OCI-LY3 (cell line): ENCODE measurements at regions not wholly inside any gene's neighbourhood (a gene's known extent, or its start where the extent isn't known, plus 50 kb on each side); places are given as distances from the start of the nearest gene placed in this dataset.

Experiments
- H2AFZ ChIP-seq: fragments of 200-600, 300-600 bp; shearing (Covaris generic); 2 replicates; pipeline ENCODE4 v1.6.0; 2014; ENCODE audit warnings: antibody characterized with exemption, low read depth, low read length
- H3K27ac ChIP-seq: fragments of 200-600, 300-600 bp; sonication (generic); 2 replicates; pipeline ENCODE4 v1.5.1; 2014; ENCODE audit warnings: mild to moderate bottlenecking, low read length, moderate library complexity, mixed read lengths
- H3K27me3 ChIP-seq: fragments of 200-600, 300-600 bp; sonication (generic); 2 replicates; pipeline ENCODE4 v1.6.1; 2014; ENCODE audit warnings: low read depth, low read length, mixed read lengths
- H3K36me3 ChIP-seq: fragments of 200-600, 300-600 bp; sonication (generic); replicated peaks from 2 replicates; pipeline ENCODE3; 2014; ENCODE audit warnings: low read depth, low read length, mixed read lengths
- H3K4me1 ChIP-seq: fragments of 300-600, 200-600 bp; sonication (generic); 2 replicates; pipeline ENCODE4 v1.6.1; 2014; ENCODE audit warnings: low read length, mixed read lengths
- H3K4me2 ChIP-seq: fragments of 200-600, 300-600 bp; sonication (generic); 2 replicates; pipeline ENCODE4 v1.6.1; 2014; ENCODE audit warnings: low read length, mixed read lengths
- H3K4me3 ChIP-seq: fragments of 300-600, 200-600 bp; sonication (generic); 2 replicates; pipeline ENCODE4 v1.5.1; 2014; ENCODE audit warnings: antibody characterized with exemption, mild to moderate bottlenecking, low read length, moderate library complexity
- H3K79me2 ChIP-seq: fragments of 300-600, 200-600 bp; shearing (Covaris generic); 2 replicates; pipeline ENCODE4 v1.6.1; 2014; ENCODE audit warnings: mild to moderate bottlenecking, low read length, mixed read lengths
- H3K9ac ChIP-seq: fragments of 300-600, 200-600 bp; shearing (Covaris generic); 2 replicates; pipeline ENCODE4 v1.6.0; 2014; ENCODE audit warnings: mild to moderate bottlenecking, low read length, moderate library complexity
- H3K9me3 ChIP-seq: fragments of 200-600, 300-600 bp; shearing (Covaris generic); 2 replicates; pipeline ENCODE4 v1.6.1; 2014; ENCODE audit warnings: low read length, mixed read lengths; ENCODE audit not compliant: insufficient read depth
- H4K20me1 ChIP-seq: fragments of 200-600, 300-600 bp; sonication (generic); 2 replicates; pipeline ENCODE4 v1.6.1; 2016; ENCODE audit warnings: low read length, mixed read lengths; ENCODE audit not compliant: insufficient read depth
- EZH2phosphoT487 ChIP-seq: fragments of 200-600 bp; shearing (Covaris generic); IDR thresholded peaks from 2 replicates; pipeline ENCODE4 v1.6.1; 2018; ENCODE audit warnings: antibody characterized with exemption, mixed run types, low read depth
- TF ChIP-seq, protein P1 (sequence below): fragments of 200-600, 300-600 bp; sonication (generic); IDR thresholded peaks from 2 replicates; pipeline ENCODE4 v1.5.1; 2014; ENCODE audit warnings: antibody characterized with exemption, low read length, low read depth

DNA sequence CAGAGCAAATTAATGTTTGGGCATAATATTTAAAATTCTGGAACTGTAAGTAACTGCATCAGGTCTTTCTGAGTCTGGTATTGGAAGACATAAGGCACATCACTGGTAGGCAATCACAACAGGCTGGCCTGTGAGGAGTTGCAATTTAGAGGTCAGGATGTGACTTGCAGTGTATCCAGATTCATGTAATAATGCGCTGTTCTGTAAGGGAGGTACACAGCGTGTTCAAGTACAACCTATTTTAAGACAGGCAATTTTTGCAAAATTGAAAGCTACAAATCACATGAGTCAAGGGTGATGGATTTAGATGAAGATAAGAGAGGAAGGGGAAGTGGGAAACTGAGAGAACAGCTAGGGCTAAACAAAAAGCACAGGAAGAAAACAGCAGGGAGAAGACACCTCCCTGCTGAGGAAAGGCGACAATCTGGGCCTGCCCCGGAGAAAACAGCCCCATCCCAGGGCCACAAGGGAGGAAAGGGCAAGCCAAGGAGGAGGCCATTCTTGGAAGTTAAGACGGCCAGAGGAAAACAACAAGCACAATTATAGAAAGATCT is 138.1 kb downstream of the LACC1 start:
- no peaks in the 10 kb centered on the region for H3K4me1 ChIP-seq
- peaks cover 58% of the 10 kb centered on the region for H3K27me3 ChIP-seq
- H3K4me2 ChIP-seq: no peak overlapping the region
- no peaks in the 10 kb centered on the region for H3K9me3 ChIP-seq
- no peaks in the 10 kb centered on the region for H4K20me1 ChIP-seq
- H3K9ac ChIP-seq: no peak overlapping the region
- H2AFZ ChIP-seq: no peak overlapping the region
- H3K79me2 ChIP-seq: no peaks in the 10 kb centered on the region
- H3K4me3 ChIP-seq: no peak overlapping the region
- TF ChIP-seq, protein P1, sequence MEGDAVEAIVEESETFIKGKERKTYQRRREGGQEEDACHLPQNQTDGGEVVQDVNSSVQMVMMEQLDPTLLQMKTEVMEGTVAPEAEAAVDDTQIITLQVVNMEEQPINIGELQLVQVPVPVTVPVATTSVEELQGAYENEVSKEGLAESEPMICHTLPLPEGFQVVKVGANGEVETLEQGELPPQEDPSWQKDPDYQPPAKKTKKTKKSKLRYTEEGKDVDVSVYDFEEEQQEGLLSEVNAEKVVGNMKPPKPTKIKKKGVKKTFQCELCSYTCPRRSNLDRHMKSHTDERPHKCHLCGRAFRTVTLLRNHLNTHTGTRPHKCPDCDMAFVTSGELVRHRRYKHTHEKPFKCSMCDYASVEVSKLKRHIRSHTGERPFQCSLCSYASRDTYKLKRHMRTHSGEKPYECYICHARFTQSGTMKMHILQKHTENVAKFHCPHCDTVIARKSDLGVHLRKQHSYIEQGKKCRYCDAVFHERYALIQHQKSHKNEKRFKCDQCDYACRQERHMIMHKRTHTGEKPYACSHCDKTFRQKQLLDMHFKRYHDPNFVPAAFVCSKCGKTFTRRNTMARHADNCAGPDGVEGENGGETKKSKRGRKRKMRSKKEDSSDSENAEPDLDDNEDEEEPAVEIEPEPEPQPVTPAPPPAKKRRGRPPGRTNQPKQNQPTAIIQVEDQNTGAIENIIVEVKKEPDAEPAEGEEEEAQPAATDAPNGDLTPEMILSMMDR: no peak
- TF ChIP-seq EZH2phosphoT487: no peak
- no peak overlapping the region for H3K27ac ChIP-seq
- H3K36me3 ChIP-seq: no peaks in the 10 kb centered on the region

DNA sequence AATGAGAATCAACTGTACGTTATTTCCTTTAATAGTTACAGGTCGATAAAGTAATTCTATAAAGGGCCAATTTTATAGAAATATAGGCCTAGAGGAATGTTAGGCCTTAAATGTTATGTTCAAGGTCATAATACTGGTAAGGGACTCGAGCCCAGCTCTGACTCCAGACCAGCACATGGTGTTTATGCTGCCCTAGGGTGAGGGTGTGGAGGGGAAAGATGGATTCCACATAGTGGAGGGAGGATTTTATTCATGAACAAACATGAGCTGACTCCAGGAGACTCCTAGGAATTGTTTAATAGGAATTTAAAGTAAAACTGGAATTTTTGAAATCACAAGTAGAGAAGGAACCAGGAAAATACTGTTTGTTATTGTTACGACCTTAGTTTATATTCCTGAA is 139.9 kb downstream of the LACC1 start:
- no peak overlapping the region for H3K4me2 ChIP-seq
- TF ChIP-seq EZH2phosphoT487: no peak
- TF ChIP-seq, protein P1: no peak
- no peaks in the 10 kb centered on the region for H4K20me1 ChIP-seq

DNA sequence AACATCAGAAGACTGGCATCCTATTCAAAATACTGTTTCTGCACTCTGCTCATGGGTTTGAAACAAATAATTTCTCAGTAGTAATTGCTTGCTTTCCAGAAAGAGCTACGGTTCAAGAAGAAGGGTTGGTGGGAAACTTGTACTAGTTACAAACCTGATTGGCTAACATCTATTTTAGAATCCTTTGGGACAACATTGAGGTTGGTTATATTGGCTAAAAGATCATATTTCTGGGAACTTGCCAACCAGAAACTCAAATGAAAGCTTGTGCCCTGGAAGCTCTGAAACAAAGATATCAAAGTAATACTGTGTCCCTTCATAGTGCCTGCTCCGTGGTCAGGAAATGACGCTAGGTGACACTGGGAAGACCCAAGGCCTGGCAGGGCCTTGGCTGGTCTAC is 141.7 kb downstream of the LACC1 start:
- Histone ChIP-seq H4K20me1 (no peaks in the 10 kb centered on the region), H3K9ac (no peak overlapping the region), H3K4me1 (no peaks in the 10 kb centered on the region), H3K4me3 (no peak overlapping the region), H3K79me2 (no peaks in the 10 kb centered on the region), H3K27ac (no peak overlapping the region), H3K9me3 (no peaks in the 10 kb centered on the region), H3K4me2 (no peak overlapping the region), H3K27me3 (peaks cover 77% of the 10 kb centered on the region), H2AFZ (no peak overlapping the region), H3K36me3 (no peaks in the 10 kb centered on the region)
- TF ChIP-seq, protein P1: no peak
- TF ChIP-seq EZH2phosphoT487: no peak

More for the DNA sequence above, 139.9 kb downstream of the LACC1 start:
- H3K27me3 ChIP-seq: peaks cover 60% of the 10 kb centered on the region
- H3K4me3 ChIP-seq: no peak overlapping the region
- H3K27ac ChIP-seq: no peak overlapping the region
- H3K9me3 ChIP-seq: no peaks in the 10 kb centered on the region
- H3K79me2 ChIP-seq: no peaks in the 10 kb centered on the region
- no peak overlapping the region for H2AFZ ChIP-seq
- H3K9ac ChIP-seq: no peak overlapping the region
- H3K36me3 ChIP-seq: no peaks in the 10 kb centered on the region
- no peaks in the 10 kb centered on the region for H3K4me1 ChIP-seq

DNA sequence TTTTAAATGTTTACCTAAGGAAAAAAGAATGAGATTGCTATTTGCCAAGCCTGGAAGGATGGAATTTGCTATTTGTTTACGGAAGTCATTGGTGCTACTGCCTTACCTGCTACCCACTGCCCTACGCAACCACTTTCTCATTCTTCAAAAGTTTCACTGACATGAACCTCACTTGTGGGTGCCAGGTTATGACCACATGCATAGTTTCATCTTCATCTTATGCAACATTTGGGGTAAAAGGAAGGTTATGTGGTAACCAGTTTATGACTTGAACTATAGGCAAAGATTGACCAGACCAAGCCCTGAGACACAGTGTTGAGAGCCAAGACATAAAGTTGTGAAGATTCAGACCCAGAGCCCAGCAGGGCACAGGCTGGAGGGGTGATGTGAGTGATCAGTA is 142.5 kb downstream of the LACC1 start:
- H3K4me1 ChIP-seq: no peaks in the 10 kb centered on the region
- no peaks in the 10 kb centered on the region for H3K79me2 ChIP-seq
- H3K27me3 ChIP-seq: peaks cover 84% of the 10 kb centered on the region
- no peak overlapping the region for H3K4me3 ChIP-seq
- TF ChIP-seq EZH2phosphoT487: no peak
- TF ChIP-seq, protein P1: no peak
- no peak overlapping the region for H3K27ac ChIP-seq
- no peak overlapping the region for H2AFZ ChIP-seq
- H3K9ac ChIP-seq: no peak overlapping the region
- H3K9me3 ChIP-seq: no peaks in the 10 kb centered on the region
- no peaks in the 10 kb centered on the region for H3K36me3 ChIP-seq
- no peaks in the 10 kb centered on the region for H4K20me1 ChIP-seq
- H3K4me2 ChIP-seq: no peak overlapping the region
